ENCODE measurements at regions not wholly inside any gene's neighbourhood (a gene's known extent, or its start where the extent isn't known, plus 50 kb on each side); places are given as distances from the start of the nearest gene placed in this dataset.

GRCh38 chr6:6516666-6517458, 71.7 kb upstream of the LY86 start:
- no TSS peak for BruUV-seq (replicated peaks)

More at GRCh38 chr6:6516666-6517458, 71.7 kb upstream of the LY86 start:
- ATAC-seq: no peak
- no peak for TF ChIP-seq YY1 (IDR thresholded peaks at IDR 0.05; ENCODE audit: extremely low read depth, insufficient replicate concordance, low read depth, low read length)
- no peak for TF ChIP-seq RAD21 (IDR thresholded peaks at IDR 0.05; ENCODE audit: low read depth)
- no peak for TF ChIP-seq EZH2 (IDR thresholded peaks at IDR 0.05)
- no peak for TF ChIP-seq SP1 (IDR thresholded peaks at IDR 0.05; ENCODE audit: low read depth)
- TF ChIP-seq TCF7L2 (IDR thresholded peaks at IDR 0.05; ENCODE audit: borderline replicate concordance, extremely low read depth, insufficient read depth, insufficient read length): no peak
- TF ChIP-seq SIN3A (IDR thresholded peaks at IDR 0.05; ENCODE audit: low read depth): no peak
- TF ChIP-seq MAX (IDR thresholded peaks at IDR 0.05): no peak
- no peak for TF ChIP-seq CBX3 (IDR thresholded peaks at IDR 0.05; ENCODE audit: low read depth)
- TF ChIP-seq ZBTB33 (IDR thresholded peaks at IDR 0.05; ENCODE audit: extremely low read depth, insufficient replicate concordance, low read length): no peak
- TF ChIP-seq POLR2A (IDR thresholded peaks at IDR 0.05; ENCODE audit: borderline replicate concordance, extremely low read depth, insufficient read depth, insufficient read length): no peak
- no peak for TF ChIP-seq ZNF274 (IDR thresholded peaks at IDR 0.05; ENCODE audit: low read depth, low read length)
- no peak for TF ChIP-seq CEBPB (IDR thresholded peaks at IDR 0.05; ENCODE audit: low read depth)
- DNase-seq (ENCODE audit: low read depth, low spot score): no peak
- no peak overlapping the region for H2AFZ ChIP-seq (ENCODE audit: low read depth, low read length, poor library complexity, severe bottlenecking)
- no peak overlapping the region for H3K9ac ChIP-seq (ENCODE audit: low read length)
- no peaks in the 10 kb centered on the region for H3K9me3 ChIP-seq (ENCODE audit: control insufficient read depth in 1 of 2, insufficient read depth in 1 of 2, low read depth in 1 of 2, low read length in 2 of 2)
- H3K36me3 ChIP-seq (ENCODE audit: control insufficient read depth in 1 of 2, insufficient read depth in 2 of 2, low read length in 2 of 2): no peaks in the 10 kb centered on the region
- no peaks in the 10 kb centered on the region for H3K9me2 ChIP-seq (ENCODE audit: insufficient read depth)
- no peaks in the 10 kb centered on the region for H3K4me1 ChIP-seq (ENCODE audit: control insufficient read depth in 1 of 2, insufficient read depth in 2 of 2, low read length in 2 of 2)
- H3K27ac ChIP-seq (ENCODE audit: low read depth, low read length): no peak overlapping the region
- RAD21 ChIA-PET (ENCODE audit: low non-redundant PET in 1 of 2, low total read pairs in 2 of 2, uncharacterized antibody in 2 of 2, unreplicated experiment in 2 of 2): no interaction called here
- H3K4me3 ChIP-seq (replicated peaks in 1 of 2; ENCODE audit: low read depth in 1 of 2, low read length in 2 of 2): no peak overlapping the region
- H4K20me1 ChIP-seq (ENCODE audit: insufficient read depth): no peaks in the 10 kb centered on the region
- H3K4me2 ChIP-seq (ENCODE audit: low read length): no peak overlapping the region
- H3K27me3 ChIP-seq (ENCODE audit: insufficient read depth, low read length): peaks cover 76% of the 10 kb centered on the region
- intact Hi-C loops (cut with micrococcal nuclease): no loop called here
- no peaks in the 10 kb centered on the region for H3K79me2 ChIP-seq (ENCODE audit: insufficient read depth, low read length)
- POLR2A ChIA-PET: no interaction called here
- CTCF ChIA-PET: no interaction called here

All from HCT116 (cell line).